ENCODE measurements at regions not wholly inside any gene's neighbourhood (a gene's known extent, or its start where the extent isn't known, plus 50 kb on each side); places are given as distances from the start of the nearest gene placed in this dataset.
A peak's percentile ranks its signal among the peaks of the same experiment; 100 is the strongest.

DNA sequence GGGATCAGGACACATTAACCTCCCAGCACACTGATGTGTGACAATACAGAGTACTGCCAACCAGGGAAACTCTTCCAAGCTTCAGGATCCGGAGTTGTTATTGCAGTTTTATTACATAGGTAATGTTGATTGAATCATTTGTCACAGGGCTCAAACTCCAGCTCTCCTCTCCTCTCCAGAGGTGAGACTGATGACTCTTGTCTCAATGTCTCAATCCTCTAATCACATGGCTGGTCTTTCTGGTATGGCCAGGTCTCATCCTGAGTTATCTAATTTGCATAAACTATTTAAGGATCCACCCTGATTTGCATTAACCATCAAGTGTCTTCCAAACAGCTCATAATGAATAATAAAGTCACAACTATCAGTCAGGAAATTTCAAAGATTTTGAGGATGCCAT lies 522.6 kb upstream of the PCDH9 start:
- TF ChIP-seq, protein P1, sequence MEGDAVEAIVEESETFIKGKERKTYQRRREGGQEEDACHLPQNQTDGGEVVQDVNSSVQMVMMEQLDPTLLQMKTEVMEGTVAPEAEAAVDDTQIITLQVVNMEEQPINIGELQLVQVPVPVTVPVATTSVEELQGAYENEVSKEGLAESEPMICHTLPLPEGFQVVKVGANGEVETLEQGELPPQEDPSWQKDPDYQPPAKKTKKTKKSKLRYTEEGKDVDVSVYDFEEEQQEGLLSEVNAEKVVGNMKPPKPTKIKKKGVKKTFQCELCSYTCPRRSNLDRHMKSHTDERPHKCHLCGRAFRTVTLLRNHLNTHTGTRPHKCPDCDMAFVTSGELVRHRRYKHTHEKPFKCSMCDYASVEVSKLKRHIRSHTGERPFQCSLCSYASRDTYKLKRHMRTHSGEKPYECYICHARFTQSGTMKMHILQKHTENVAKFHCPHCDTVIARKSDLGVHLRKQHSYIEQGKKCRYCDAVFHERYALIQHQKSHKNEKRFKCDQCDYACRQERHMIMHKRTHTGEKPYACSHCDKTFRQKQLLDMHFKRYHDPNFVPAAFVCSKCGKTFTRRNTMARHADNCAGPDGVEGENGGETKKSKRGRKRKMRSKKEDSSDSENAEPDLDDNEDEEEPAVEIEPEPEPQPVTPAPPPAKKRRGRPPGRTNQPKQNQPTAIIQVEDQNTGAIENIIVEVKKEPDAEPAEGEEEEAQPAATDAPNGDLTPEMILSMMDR (IDR thresholded peaks at IDR 0.05; ENCODE audit: low read length, missing control alignments): no peak
- no peak overlapping the region for H3K4me3 ChIP-seq (replicated peaks; ENCODE audit: low read depth, low read length)
- DNase-seq (ENCODE audit: low read depth): no peak

DNA sequence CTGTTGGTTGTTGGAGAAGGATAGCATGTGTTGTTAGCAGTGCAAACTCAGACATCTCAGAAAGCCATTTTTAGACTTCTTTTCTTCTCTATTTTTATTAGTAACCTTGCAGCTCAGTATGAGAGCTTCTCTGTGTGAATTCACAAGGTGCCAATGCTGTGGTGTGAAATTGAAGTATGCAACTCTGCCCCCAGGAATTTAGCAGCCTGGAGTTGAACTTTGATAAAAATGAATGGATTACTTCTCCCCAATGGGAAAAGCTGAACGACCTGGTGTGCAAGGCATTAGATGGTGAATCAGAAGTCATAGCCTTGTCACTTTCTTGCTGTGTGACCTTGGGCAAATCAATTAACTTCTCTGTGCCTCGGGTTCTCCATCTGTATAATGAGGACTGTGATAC lies 512.3 kb upstream of the PCDH9 start:
- TF ChIP-seq, protein P1 (IDR thresholded peaks at IDR 0.05; ENCODE audit: low read length, missing control alignments): no peak
- no peak overlapping the region for H3K4me3 ChIP-seq (replicated peaks; ENCODE audit: low read depth, low read length)
- DNase-seq (ENCODE audit: low read depth): no peak

- DNase-seq (ENCODE audit: low read depth): no peak
- TF ChIP-seq, protein P1 (IDR thresholded peaks at IDR 0.05; ENCODE audit: low read length, missing control alignments): no peak
- H3K4me3 ChIP-seq (replicated peaks; ENCODE audit: low read depth, low read length): no peak overlapping the region
Observed at GRCh38 chr13:67740871-67741535, 510.9 kb upstream of the PCDH9 start.

GRCh38 chr13:67736646-67737420 lies 506.7 kb upstream of the PCDH9 start:
- TF ChIP-seq, protein P1 (IDR thresholded peaks at IDR 0.05; ENCODE audit: low read length, missing control alignments): peak; percentile 9

DNA sequence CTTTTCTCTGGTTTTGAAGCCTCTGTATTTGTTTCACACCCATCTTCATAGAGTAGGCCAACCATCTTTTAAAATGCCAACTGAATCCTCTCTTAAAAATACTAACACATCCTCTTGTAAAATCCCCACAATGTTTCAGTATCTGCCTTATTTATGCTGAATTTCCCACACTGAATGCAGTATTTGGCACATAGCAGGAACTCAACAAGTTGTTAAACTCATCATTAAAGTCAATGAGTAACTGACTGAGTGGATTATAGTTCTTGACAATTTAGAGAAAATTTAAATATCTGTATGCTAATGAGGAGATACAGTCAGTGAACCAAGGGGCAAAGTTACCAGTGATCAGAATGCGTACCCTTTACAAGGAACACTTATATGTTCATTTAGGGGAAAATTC lies 505.5 kb upstream of the PCDH9 start:
- DNase-seq (ENCODE audit: low read depth): no peak
- H3K4me3 ChIP-seq (replicated peaks; ENCODE audit: low read depth, low read length): no peak overlapping the region
- TF ChIP-seq, protein P1 (IDR thresholded peaks at IDR 0.05; ENCODE audit: low read length, missing control alignments): no peak

More at GRCh38 chr13:67736646-67737420, 506.7 kb upstream of the PCDH9 start:
- no peak overlapping the region for H3K4me3 ChIP-seq (replicated peaks; ENCODE audit: low read depth, low read length)
- DNase-seq (ENCODE audit: low read depth): peak; percentile 52

- no peak for DNase-seq (ENCODE audit: low read depth)
- H3K4me3 ChIP-seq (replicated peaks; ENCODE audit: low read depth, low read length): no peak overlapping the region
- TF ChIP-seq, protein P1 (IDR thresholded peaks at IDR 0.05; ENCODE audit: low read length, missing control alignments): no peak
Observed at GRCh38 chr13:67726979-67727378, 496.8 kb upstream of the PCDH9 start.
